ENCODE measurements at regions not wholly inside any gene's neighbourhood (a gene's known extent, or its start where the extent isn't known, plus 50 kb on each side); places are given as distances from the start of the nearest gene placed in this dataset.

DNA sequence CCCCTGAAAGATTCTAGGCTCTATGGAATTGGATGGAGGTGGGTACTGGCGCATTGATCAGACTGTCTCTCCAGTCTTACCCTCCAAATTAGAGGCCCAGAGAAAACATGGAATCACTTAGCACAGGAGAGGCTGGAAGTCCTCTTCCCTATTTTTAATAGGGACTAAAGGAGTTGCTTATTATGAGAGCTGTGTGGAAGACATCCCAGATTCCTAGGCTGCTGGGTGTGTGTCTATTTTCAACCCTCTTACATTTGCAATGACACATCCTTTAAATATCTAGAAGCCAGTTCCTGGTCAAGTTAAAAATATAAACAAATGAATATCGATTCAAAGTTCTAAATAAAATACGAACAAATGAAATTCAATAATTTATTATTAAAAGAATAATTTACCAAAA lies 58.3 kb upstream of the ARID2 start:
- no peaks in the 10 kb centered on the region for H3K9me3 ChIP-seq (ENCODE audit: low read length)
- no peak for ATAC-seq
- TF ChIP-seq NFE2 (CRISPR knock-in tag; IDR thresholded peaks at IDR 0.05) (no peak), ZNF207 (IDR thresholded peaks at IDR 0.05; ENCODE audit: borderline replicate concordance) (no peak), ZNF451 (CRISPR knock-in tag; IDR thresholded peaks at IDR 0.05) (no peak), FOXM1 (CRISPR knock-in tag; IDR thresholded peaks at IDR 0.05) (no peak), ZNF331 (CRISPR knock-in tag; IDR thresholded peaks at IDR 0.05) (no peak), PAWR (CRISPR knock-in tag; IDR thresholded peaks at IDR 0.05; ENCODE audit: borderline replicate concordance) (no peak)
- TF ChIP-seq, protein P1, sequence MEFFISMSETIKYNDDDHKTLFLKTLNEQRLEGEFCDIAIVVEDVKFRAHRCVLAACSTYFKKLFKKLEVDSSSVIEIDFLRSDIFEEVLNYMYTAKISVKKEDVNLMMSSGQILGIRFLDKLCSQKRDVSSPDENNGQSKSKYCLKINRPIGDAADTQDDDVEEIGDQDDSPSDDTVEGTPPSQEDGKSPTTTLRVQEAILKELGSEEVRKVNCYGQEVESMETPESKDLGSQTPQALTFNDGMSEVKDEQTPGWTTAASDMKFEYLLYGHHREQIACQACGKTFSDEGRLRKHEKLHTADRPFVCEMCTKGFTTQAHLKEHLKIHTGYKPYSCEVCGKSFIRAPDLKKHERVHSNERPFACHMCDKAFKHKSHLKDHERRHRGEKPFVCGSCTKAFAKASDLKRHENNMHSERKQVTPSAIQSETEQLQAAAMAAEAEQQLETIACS (CRISPR knock-in tag; IDR thresholded peaks at IDR 0.05) = no peak
- TF ChIP-seq, protein P2, sequence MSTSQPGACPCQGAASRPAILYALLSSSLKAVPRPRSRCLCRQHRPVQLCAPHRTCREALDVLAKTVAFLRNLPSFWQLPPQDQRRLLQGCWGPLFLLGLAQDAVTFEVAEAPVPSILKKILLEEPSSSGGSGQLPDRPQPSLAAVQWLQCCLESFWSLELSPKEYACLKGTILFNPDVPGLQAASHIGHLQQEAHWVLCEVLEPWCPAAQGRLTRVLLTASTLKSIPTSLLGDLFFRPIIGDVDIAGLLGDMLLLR (CRISPR knock-in tag; IDR thresholded peaks at IDR 0.05) = no peak
- ChIA-PET POLR2A (no interaction called here), CTCF (ENCODE audit: low intra/inter-chr PET ratio, low total read pairs) (no interaction called here)
- WGBS (ENCODE audit: low lambda C conversion rate) = 32% methylated on average over 3 of the region's 3 CpGs
- H2AFZ ChIP-seq (ENCODE audit: low read length) = no peak overlapping the region
- BruUV-seq (replicated peaks) = no TSS peak
- no peak for FAIRE-seq
- in situ Hi-C loops (cut with HindIII; ENCODE audit: extremely low pct_ligation_motif_present, low pct_unique_long_range_greater_than_20kb) (no loop called here), intact Hi-C loops (cut with micrococcal nuclease; ENCODE audit: unreplicated experiment) (no loop called here)
- no peak overlapping the region for H3K4me3 ChIP-seq (replicated peaks in 1 of 3; ENCODE audit: insufficient read depth in 1 of 3, low read depth in 2 of 3, low read length in 3 of 3)
- H3K4me2 ChIP-seq (ENCODE audit: low read depth, low read length) = no peak overlapping the region
- H3K27ac ChIP-seq (ENCODE audit: extremely low read length, insufficient read depth, low read length) = no peak overlapping the region
- H3K79me2 ChIP-seq (ENCODE audit: insufficient read depth, low read length) = no peaks in the 10 kb centered on the region
- no peaks in the 10 kb centered on the region for H3K4me1 ChIP-seq (ENCODE audit: insufficient read depth, low read length)
- no peaks in the 10 kb centered on the region for H3K36me3 ChIP-seq (replicated peaks in 1 of 2; ENCODE audit: control insufficient read depth in 1 of 2, insufficient read depth in 2 of 2, low read length in 2 of 2)
- no peak for DNase-seq (ENCODE audit: low spot score)
- H4K20me1 ChIP-seq (ENCODE audit: insufficient read depth, low read length) = no peaks in the 10 kb centered on the region
- H3K27me3 ChIP-seq (ENCODE audit: control insufficient read depth in 1 of 2, insufficient read depth in 2 of 2, low read length in 2 of 2) = no peaks in the 10 kb centered on the region
- no peak overlapping the region for H3K9ac ChIP-seq (ENCODE audit: insufficient read depth, low read depth, low read length)
